IMR-90 (cell line): ENCODE measurements at regions not wholly inside any gene's neighbourhood (a gene's known extent, or its start where the extent isn't known, plus 50 kb on each side); places are given as distances from the start of the nearest gene placed in this dataset.

Experiments
- ATAC-seq: fragments of 200-7000 bp; cut with Tn5 transposase; 2 replicates; pipeline ENCODE4 v1.9.1; 2020; ENCODE audit warnings: low read depth, mild to moderate bottlenecking, moderate library complexity
- BruUV-seq: library from RNA; stranded (reverse); fragments of 400-500 nt; replicated peaks from 2 replicates; lab custom pipeline; 2021; lab: Mats Ljungman, UMichigan
- CTCF ChIA-PET: fragments of 300-600 bp; formaldehyde crosslinking; extraction: SDS; loops from one replicate; lab custom pipeline; 2021; ENCODE audit warnings: antibody characterized with exemption; lab: Yijun Ruan, JAX
- POLR2A ChIA-PET: fragments of 300-600 bp; sonication (Branson Sonifier 250); formaldehyde crosslinking; loops from one replicate; lab custom pipeline; 2022; ENCODE audit warnings: antibody characterized with exemption; ENCODE audit not compliant: unreplicated experiment; lab: Charles Lee
- DNase-seq: peaks from one replicate; pipeline ENCODE4 v3.0.0; 2013
- H2AFZ ChIP-seq: replicated peaks from 2 replicates; pipeline ENCODE3; 2013; ENCODE audit warnings: low read length, mild to moderate bottlenecking; ENCODE audit not compliant: poor library complexity
- H2AK5ac ChIP-seq: 2 replicates; pipeline ENCODE4 v1.6.1; 2013; ENCODE audit warnings: low read depth, low read length, inconsistent platforms
- H2AK9ac ChIP-seq: replicated peaks from 2 replicates; pipeline ENCODE3; 2013; ENCODE audit warnings: mild to moderate bottlenecking, low read depth, low read length, moderate library complexity; ENCODE audit not compliant: poor library complexity
- H2BK120ac ChIP-seq: 2 replicates; pipeline ENCODE4 v1.6.1; 2013; ENCODE audit warnings: low read depth, low read length, inconsistent platforms
- H2BK15ac ChIP-seq: 3 replicates; pipeline ENCODE4 v1.6.1; 2013; ENCODE audit warnings: low read depth, low read length, inconsistent platforms
- H2BK20ac ChIP-seq: 2 replicates; pipeline ENCODE4 v1.6.1; 2013; ENCODE audit warnings: low read depth, mild to moderate bottlenecking, inconsistent platforms, low read length, moderate library complexity
- H2BK5ac ChIP-seq: 2 replicates; pipeline ENCODE4 v1.6.1; 2013; ENCODE audit warnings: mild to moderate bottlenecking, low read depth, low read length, inconsistent platforms; ENCODE audit not compliant: poor library complexity, severe bottlenecking
- H3K14ac ChIP-seq: replicated peaks from 2 replicates; pipeline ENCODE4 v1.6.1; 2013; ENCODE audit warnings: low read depth, low read length, inconsistent platforms
- H3K18ac ChIP-seq: 2 replicates; pipeline ENCODE4 v1.6.1; 2013; ENCODE audit warnings: low read depth, low read length, control low read depth
- H3K23ac ChIP-seq: 2 replicates; pipeline ENCODE4 v1.6.1; 2013; ENCODE audit warnings: low read depth, low read length, inconsistent platforms
- H3K27ac ChIP-seq: 2 replicates; pipeline ENCODE4 v1.5.1; 2013; ENCODE audit warnings: mild to moderate bottlenecking, control low read depth, low read length; ENCODE audit not compliant: insufficient read depth
- H3K27me3 ChIP-seq: 2 replicates; pipeline ENCODE4 v1.6.1; 2013; ENCODE audit warnings: low read length; ENCODE audit not compliant: control insufficient read depth, insufficient read depth
- H3K36me3 ChIP-seq: 2 replicates; pipeline ENCODE4 v1.6.1; 2013; ENCODE audit warnings: low read length, mixed read lengths; ENCODE audit not compliant: control insufficient read depth, insufficient read depth
- H3K4ac ChIP-seq: 2 replicates; pipeline ENCODE4 v1.6.1; 2013; ENCODE audit warnings: low read depth, low read length, inconsistent platforms
- H3K4me1 ChIP-seq: 2 replicates; pipeline ENCODE4 v1.6.1; 2013; ENCODE audit warnings: low read length, mixed read lengths; ENCODE audit not compliant: control insufficient read depth, insufficient read depth
- H3K4me2 ChIP-seq: 2 replicates; pipeline ENCODE4 v1.6.1; 2013; ENCODE audit warnings: low read depth, mild to moderate bottlenecking, control low read depth, low read length, moderate library complexity
- H3K4me3 ChIP-seq: 2 replicates; pipeline ENCODE4 v1.5.1; 2013; ENCODE audit warnings: low read depth, mild to moderate bottlenecking, control low read depth, low read length, moderate library complexity; ENCODE audit not compliant: insufficient read depth
- H3K56ac ChIP-seq: 2 replicates; pipeline ENCODE4 v1.6.1; 2013; ENCODE audit warnings: low read length, inconsistent platforms; ENCODE audit not compliant: insufficient read depth; ENCODE audit errors: extremely low read depth
- H3K79me1 ChIP-seq, 2 experiments: 2 replicates each; pipeline ENCODE4 v1.6.1; 2013; ENCODE audit warnings: low read length in 2 of 2, inconsistent platforms in 1 of 2, low read depth in 1 of 2
- H3K9ac ChIP-seq: 2 replicates; pipeline ENCODE4 v1.6.1; 2013; ENCODE audit warnings: low read depth, low read length, control low read depth
- H3K9me1 ChIP-seq: 2 replicates; pipeline ENCODE4 v1.6.1; 2013; ENCODE audit warnings: low read length, inconsistent platforms; ENCODE audit not compliant: insufficient read depth
- H3K9me3 ChIP-seq: 2 replicates; pipeline ENCODE4 v1.6.1; 2013; ENCODE audit warnings: low read length; ENCODE audit not compliant: control insufficient read depth, insufficient read depth
- H4K20me1 ChIP-seq: 2 replicates; pipeline ENCODE4 v1.6.1; 2013; ENCODE audit warnings: low read length, inconsistent platforms; ENCODE audit not compliant: insufficient read depth
- H4K5ac ChIP-seq: 2 replicates; pipeline ENCODE4 v1.6.1; 2013; ENCODE audit warnings: mild to moderate bottlenecking, low read depth, low read length, control low read depth
- H4K8ac ChIP-seq, 2 experiments: 2 replicates each; pipeline ENCODE4 v1.6.1; 2013; ENCODE audit warnings: low read depth in 2 of 2, low read length in 2 of 2, control low read depth in 1 of 2, inconsistent platforms in 1 of 2
- H4K91ac ChIP-seq: 2 replicates; pipeline ENCODE4 v1.6.1; 2013; ENCODE audit warnings: low read depth, low read length, inconsistent platforms; ENCODE audit not compliant: insufficient read depth
- MAFK ChIP-seq: IDR thresholded peaks from 2 replicates; pipeline ENCODE4 v1.6.1; 2012; ENCODE audit warnings: low read depth, low read length, improper control_type of control experiment
- RFX5 ChIP-seq: IDR thresholded peaks from 2 replicates; pipeline ENCODE4 v1.8.0; 2012; ENCODE audit warnings: low read depth, mild to moderate bottlenecking, low read length, moderate library complexity
- WGBS, 2 experiments: methylation state at CpG; one replicate each; pipeline versions ENCODE4 v1.1.5 to v1.1.7; 2013; ENCODE audit warnings: missing lambda C conversion rate in 2 of 2; ENCODE audit not compliant: insufficient read length in 1 of 2; ENCODE audit errors: extremely low coverage in 2 of 2; 5-methylcytosine and 5-hydroxymethylcytosine counted together
- dilution Hi-C: fragments of 300-500 bp; cut with HindIII; formaldehyde crosslinking; loops from one replicate; pipeline ENCODE4 v1.14.3; 2018; ENCODE audit warnings: low sequenced_read_pairs; ENCODE audit not compliant: unreplicated experiment
- in situ Hi-C: fragments of 300-500 bp; cut with MboI; formaldehyde crosslinking; loops from 3 replicates; pipeline ENCODE4 v1.14.3; 2019; ENCODE audit warnings: low sequenced_read_pairs, inconsistent platforms, mixed read lengths
- intact Hi-C: fragments of 100-400 bp; cut with micrococcal nuclease; formaldehyde crosslinking; loops from 2 replicates; pipeline ENCODE4 v1.10.0; 2022

DNA sequence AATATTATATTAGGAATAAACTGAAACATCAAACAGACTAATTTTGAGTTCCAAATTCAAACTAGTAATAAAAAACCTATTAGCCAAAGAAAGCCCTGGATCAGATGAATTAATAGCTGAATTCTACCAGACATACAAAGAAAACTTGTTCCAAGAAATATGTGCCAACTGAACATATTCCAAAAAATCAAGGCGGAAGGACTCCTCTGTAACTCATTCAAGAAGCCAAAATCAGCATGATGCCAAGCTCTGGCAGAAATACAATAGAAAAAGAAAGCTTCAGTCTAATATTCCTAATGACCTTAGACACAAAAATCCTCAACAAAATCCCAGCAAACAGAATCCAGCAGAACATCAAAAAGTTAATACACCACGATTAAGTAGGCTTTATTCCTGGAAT is 619.1 kb upstream of the COX7C start:
- CTCF ChIA-PET, result interaction anchor here (0.7 kb wide), 1 partner anchor 164 kb away, joined by 3 read pairs; no protein-coding TSS in a partner anchor
- WGBS, 2 experiments, result no CpG with 5 or more reads among the region's 2 CpGs

More for the DNA sequence above, 619.1 kb upstream of the COX7C start:
- no peak overlapping the region for H2AK9ac ChIP-seq
- no peak overlapping the region for H2AK5ac ChIP-seq
- no peaks in the 10 kb centered on the region for H4K20me1 ChIP-seq
- no peak overlapping the region for H3K4me2 ChIP-seq
- no peaks in the 10 kb centered on the region for H3K27me3 ChIP-seq
- dilution Hi-C loops, result no loop called here
- H3K36me3 ChIP-seq, result no peaks in the 10 kb centered on the region
- H2BK20ac ChIP-seq, result no peak overlapping the region
- no peaks in the 10 kb centered on the region for H3K4me1 ChIP-seq
- H3K18ac ChIP-seq, result no peak overlapping the region
- POLR2A ChIA-PET, result no interaction called here
- no TSS peak for BruUV-seq
- no peak overlapping the region for H4K8ac ChIP-seq
- no peak overlapping the region for H2BK15ac ChIP-seq
- H2BK5ac ChIP-seq, result no peak overlapping the region
- no peak overlapping the region for H3K27ac ChIP-seq
- H3K9me1 ChIP-seq, result no peaks in the 10 kb centered on the region
- no peak overlapping the region for H3K23ac ChIP-seq
- no peak overlapping the region for H3K4ac ChIP-seq
- H3K56ac ChIP-seq, result no peak overlapping the region
- H2BK120ac ChIP-seq, result no peak overlapping the region
- no peak overlapping the region for H2AFZ ChIP-seq
- no peak overlapping the region for H3K14ac ChIP-seq
- intact Hi-C loops, result no loop called here
- no peak for TF ChIP-seq RFX5
- no peak for TF ChIP-seq MAFK
- H4K91ac ChIP-seq, result no peak overlapping the region
- no peak overlapping the region for H3K4me3 ChIP-seq
- H3K9me3 ChIP-seq, result 0 out of 2 replicates have a peak, but pooled peaks cover 2% of the 10 kb centered on the region
- DNase-seq (no peak), ATAC-seq (no peak)
- no peaks in the 10 kb centered on the region for H3K79me1 ChIP-seq
- in situ Hi-C loops, result no loop called here
- H3K9ac ChIP-seq, result no peak overlapping the region
- H4K5ac ChIP-seq, result no peak overlapping the region
